CD4-positive, alpha-beta T cell (primary cell): ENCODE measurements at regions not wholly inside any gene's neighbourhood (a gene's known extent, or its start where the extent isn't known, plus 50 kb on each side); places are given as distances from the start of the nearest gene placed in this dataset.

ENCODE experiments used
- ATAC-seq: fragments of 200-7000 bp; cut with Tn5 transposase; one replicate; pipeline ENCODE4 v1.10.0; 2022; ENCODE audit warnings: mild to moderate bottlenecking; ENCODE audit not compliant: poor library complexity
- CTCF ChIA-PET: fragments of 350-600 bp; sonication (Branson Sonifier 250); formaldehyde crosslinking; loops from one replicate; lab custom pipeline; 2021; ENCODE audit warnings: antibody characterized with exemption, inconsistent platforms; lab: Charles Lee
- POLR2A ChIA-PET: fragments of 350-600 bp; sonication (Branson Sonifier 250); formaldehyde crosslinking; loops from one replicate; lab custom pipeline; 2021; ENCODE audit warnings: antibody characterized with exemption, inconsistent platforms; lab: Charles Lee
- DNase-seq, 14 experiments: peaks; one replicate each; pipeline ENCODE4 v3.0.0-alpha.2; 2013 to 2020; ENCODE audit warnings: mixed read lengths in 2 of 14
- H3K27ac ChIP-seq, 2 donors: one replicate each; pipeline versions ENCODE4 v1.5.1 to v1.7.0; 2013; ENCODE audit warnings: low read length in 2 of 2, low read depth in 1 of 2, mild to moderate bottlenecking in 1 of 2
- H3K27me3 ChIP-seq, 2 experiments: 1 replicate in 1 of 2; 2 replicates in 1 of 2; pipeline versions ENCODE4 v1.6.1 to v1.7.0; 2013; ENCODE audit warnings: low read length in 2 of 2, control low read depth in 1 of 2, mild to moderate bottlenecking in 1 of 2, moderate library complexity in 1 of 2; ENCODE audit not compliant: insufficient read depth in 2 of 2, control insufficient read depth in 1 of 2
- H3K36me3 ChIP-seq: one replicate; pipeline ENCODE4 v1.6.1; 2013; ENCODE audit warnings: low read length, control low read depth; ENCODE audit not compliant: insufficient read depth
- H3K4me1 ChIP-seq: one replicate; pipeline ENCODE4 v1.6.1; 2013; ENCODE audit warnings: low read length, control low read depth; ENCODE audit not compliant: insufficient read depth
- H3K4me3 ChIP-seq: one replicate; pipeline ENCODE4 v1.5.1; 2013; ENCODE audit warnings: mild to moderate bottlenecking, low read length, moderate library complexity
- H3K9me3 ChIP-seq, 2 experiments: 1 replicate in 1 of 2; 2 replicates in 1 of 2; pipeline versions ENCODE4 v1.6.1 to v1.7.0; 2013; ENCODE audit warnings: low read length in 2 of 2, mild to moderate bottlenecking in 2 of 2, control low read depth in 1 of 2, moderate library complexity in 1 of 2; ENCODE audit not compliant: control insufficient read depth in 1 of 2, insufficient read depth in 1 of 2
- H3K27ac Mint-ChIP-seq: one replicate; pipeline ENCODE4 v1.8.0; 2020; ENCODE audit warnings: mixed read lengths
- H3K27me3 Mint-ChIP-seq: one replicate; pipeline ENCODE4 v1.8.0; 2021; ENCODE audit warnings: mixed read lengths
- H3K36me3 Mint-ChIP-seq: one replicate; pipeline ENCODE4 v1.8.0; 2021; ENCODE audit warnings: low read depth, mixed read lengths
- H3K4me1 Mint-ChIP-seq: one replicate; pipeline ENCODE4 v1.8.0; 2021; ENCODE audit warnings: low read depth, mixed read lengths
- H3K4me3 Mint-ChIP-seq: one replicate; pipeline ENCODE4 v1.8.0; 2020; ENCODE audit warnings: mild to moderate bottlenecking, mixed read lengths
- H3K9me3 Mint-ChIP-seq: one replicate; pipeline ENCODE4 v1.8.0; 2020; ENCODE audit warnings: mixed read lengths
- intact Hi-C, 2 experiments: fragments of 100-400 bp; cut with DNase I in 1 of 2; cut with micrococcal nuclease in 1 of 2; formaldehyde crosslinking; loops; one replicate each; pipeline versions ENCODE4 v1.15.1 to v1.9.0; 2023 to 2025; cut with DNase I, micrococcal nuclease
- TF ChIP-seq, protein P1 (sequence below): fragments of 200-600 bp; IDR thresholded peaks from one replicate; pipeline ENCODE4 v1.8.0; 2022; ENCODE audit warnings: antibody characterized with exemption, mild to moderate bottlenecking

DNA sequence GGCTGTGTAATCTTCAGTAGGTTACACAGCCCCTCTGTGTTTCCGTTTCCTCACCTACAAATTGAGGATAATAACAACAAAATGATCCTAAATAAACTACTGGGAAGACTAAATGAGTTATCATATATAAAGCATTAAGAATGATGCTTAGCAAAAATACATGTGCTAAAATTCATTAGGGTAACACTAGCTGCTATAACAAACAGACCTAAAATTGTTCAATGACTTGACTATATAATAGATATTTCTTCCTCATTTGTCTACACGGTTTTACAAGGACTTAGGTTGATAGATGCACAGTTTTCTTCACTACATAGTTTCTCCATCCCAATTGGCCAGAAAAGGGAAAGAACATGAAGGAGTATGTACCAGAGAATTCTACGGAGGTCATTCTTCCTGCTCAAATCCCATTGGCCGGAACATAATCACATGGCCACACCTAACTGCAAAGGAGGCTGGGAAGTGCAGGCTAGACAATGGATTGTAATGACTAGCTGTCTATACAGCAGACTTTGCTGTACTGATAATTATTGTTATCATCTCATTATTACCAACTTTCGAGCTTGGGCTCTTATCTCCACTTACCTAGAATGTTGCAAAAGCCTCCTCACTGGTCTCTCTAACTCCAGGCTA, 223.5 kb upstream of the NUDT4 start:
- intact Hi-C loops = no loop called here
- Mint-ChIP-seq H3K36me3 (no peaks in the 10 kb centered on the region), H3K9me3 (peaks cover 3% of the 10 kb centered on the region), H3K27ac (no peak overlapping the region), H3K27me3 (peaks cover 7% of the 10 kb centered on the region), H3K4me3 (no peak overlapping the region), H3K4me1 (no peaks in the 10 kb centered on the region)
- H3K27ac ChIP-seq = no peak overlapping the region
- ChIA-PET POLR2A (interaction anchor here (0.6 kb wide), 1 partner anchor 525 kb away, joined by 3 read pairs; no protein-coding TSS in a partner anchor), CTCF (no interaction called here)
- H3K36me3 ChIP-seq = no peaks in the 10 kb centered on the region
- H3K27me3 ChIP-seq = peaks cover 0 to 2% of the 10 kb centered on the region in 2 experiments
- H3K4me1 ChIP-seq = no peaks in the 10 kb centered on the region
- ATAC-seq (no peak), DNase-seq (no peak)
- H3K4me3 ChIP-seq = no peak overlapping the region
- peaks cover 0 to 5% of the 10 kb centered on the region in 2 experiments for H3K9me3 ChIP-seq
- TF ChIP-seq, protein P1, sequence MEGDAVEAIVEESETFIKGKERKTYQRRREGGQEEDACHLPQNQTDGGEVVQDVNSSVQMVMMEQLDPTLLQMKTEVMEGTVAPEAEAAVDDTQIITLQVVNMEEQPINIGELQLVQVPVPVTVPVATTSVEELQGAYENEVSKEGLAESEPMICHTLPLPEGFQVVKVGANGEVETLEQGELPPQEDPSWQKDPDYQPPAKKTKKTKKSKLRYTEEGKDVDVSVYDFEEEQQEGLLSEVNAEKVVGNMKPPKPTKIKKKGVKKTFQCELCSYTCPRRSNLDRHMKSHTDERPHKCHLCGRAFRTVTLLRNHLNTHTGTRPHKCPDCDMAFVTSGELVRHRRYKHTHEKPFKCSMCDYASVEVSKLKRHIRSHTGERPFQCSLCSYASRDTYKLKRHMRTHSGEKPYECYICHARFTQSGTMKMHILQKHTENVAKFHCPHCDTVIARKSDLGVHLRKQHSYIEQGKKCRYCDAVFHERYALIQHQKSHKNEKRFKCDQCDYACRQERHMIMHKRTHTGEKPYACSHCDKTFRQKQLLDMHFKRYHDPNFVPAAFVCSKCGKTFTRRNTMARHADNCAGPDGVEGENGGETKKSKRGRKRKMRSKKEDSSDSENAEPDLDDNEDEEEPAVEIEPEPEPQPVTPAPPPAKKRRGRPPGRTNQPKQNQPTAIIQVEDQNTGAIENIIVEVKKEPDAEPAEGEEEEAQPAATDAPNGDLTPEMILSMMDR = no peak

DNA sequence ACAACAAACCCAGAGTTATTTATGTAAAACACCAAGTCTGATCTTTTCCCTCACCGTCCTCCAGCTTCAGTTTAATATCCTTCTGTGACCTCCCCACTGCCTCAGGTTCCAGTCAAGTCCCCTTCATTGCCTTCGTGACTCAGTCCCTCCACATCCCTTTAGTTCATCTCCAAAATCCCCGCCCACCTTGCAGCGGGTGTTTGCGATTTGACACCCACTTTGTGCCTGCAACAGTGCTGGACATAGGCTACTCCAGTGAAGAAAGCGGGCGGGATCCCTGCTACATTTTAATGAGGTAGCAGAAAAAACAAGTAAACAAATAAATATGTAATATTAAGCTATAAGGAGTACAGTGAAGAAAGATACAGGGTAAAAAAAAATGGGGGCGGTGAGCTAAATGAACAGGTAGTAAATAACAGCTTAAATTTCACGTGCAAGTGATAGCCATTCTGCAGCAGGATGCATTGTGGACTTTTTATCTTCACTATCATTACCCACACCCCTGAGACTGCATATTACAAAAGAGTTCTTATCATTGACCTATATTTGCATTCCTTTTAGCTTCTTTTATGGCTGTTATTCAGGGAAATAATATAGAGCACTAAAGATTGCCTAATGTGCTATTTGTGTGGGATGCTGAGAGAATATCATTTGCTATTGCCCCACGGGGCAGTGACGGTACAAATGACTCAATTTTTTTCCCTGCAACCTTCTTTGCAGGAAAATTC, 222.8 kb upstream of the NUDT4 start:
- Histone ChIP-seq H3K9me3 (peaks cover 0 to 5% of the 10 kb centered on the region in 2 experiments), H3K4me3 (no peak overlapping the region), H3K4me1 (no peaks in the 10 kb centered on the region), H3K36me3 (no peaks in the 10 kb centered on the region), H3K27me3 (peaks cover 0 to 2% of the 10 kb centered on the region in 2 experiments), H3K27ac (no peak overlapping the region)
- Mint-ChIP-seq H3K27me3 (peaks cover 7% of the 10 kb centered on the region), H3K36me3 (no peaks in the 10 kb centered on the region), H3K27ac (no peak overlapping the region), H3K4me3 (no peak overlapping the region), H3K9me3 (peaks cover 3% of the 10 kb centered on the region), H3K4me1 (no peaks in the 10 kb centered on the region)
- intact Hi-C loops = no loop called here
- TF ChIP-seq, protein P1 = no peak
- ChIA-PET POLR2A (interaction anchor here (0.6 kb wide), 1 partner anchor 524 kb away, joined by 3 read pairs; no protein-coding TSS in a partner anchor), CTCF (no interaction called here)
- no peak for ATAC-seq
- no peak for DNase-seq

GRCh38 chr12:93156086-93156716, 221.5 kb upstream of the NUDT4 start:
- CTCF ChIA-PET = no interaction called here
- ATAC-seq = no peak
- TF ChIP-seq, protein P1 = no peak
- Mint-ChIP-seq H3K9me3 (peaks cover 3% of the 10 kb centered on the region), H3K4me3 (no peak overlapping the region), H3K4me1 (no peaks in the 10 kb centered on the region), H3K27ac (no peak overlapping the region), H3K36me3 (no peaks in the 10 kb centered on the region), H3K27me3 (peaks cover 7% of the 10 kb centered on the region)
- Histone ChIP-seq H3K4me3 (no peak overlapping the region), H3K9me3 (peaks cover 0 to 5% of the 10 kb centered on the region in 2 experiments), H3K36me3 (no peaks in the 10 kb centered on the region), H3K27ac (no peak overlapping the region), H3K4me1 (no peaks in the 10 kb centered on the region), H3K27me3 (peaks cover 0 to 2% of the 10 kb centered on the region in 2 experiments)
- intact Hi-C loops = no loop called here
- POLR2A ChIA-PET = no interaction called here
- DNase-seq = no peak
